Keratinocyte (primary cell): ENCODE measurements at regions not wholly inside any gene's neighbourhood (a gene's known extent, or its start where the extent isn't known, plus 50 kb on each side); places are given as distances from the start of the nearest gene placed in this dataset.

ENCODE experiments used
- DNase-seq: peaks from one replicate; pipeline ENCODE4 v3.0.0-alpha.2; 2011; ENCODE audit warnings: low read depth, missing footprints, low spot score
- FAIRE-seq: peaks from 2 replicates; lab custom pipeline; 2011; peaks lifted over from hg19 to GRCh38; lab: Jason Lieb, UNC
- H2AFZ ChIP-seq: 2 replicates; pipeline ENCODE4 v1.6.0; 2012; ENCODE audit warnings: low read length, control low read depth, inconsistent platforms; ENCODE audit not compliant: control insufficient read depth
- H3K27ac ChIP-seq: 2 replicates; pipeline ENCODE4 v1.5.1; 2011; ENCODE audit warnings: low read length; ENCODE audit not compliant: control insufficient read depth, insufficient read depth
- H3K27me3 ChIP-seq: 3 replicates; pipeline ENCODE4 v1.6.0; 2011; ENCODE audit warnings: low read length; ENCODE audit not compliant: control insufficient read depth, insufficient read depth; ENCODE audit errors: extremely low read depth
- H3K36me3 ChIP-seq, 2 experiments: 2 replicates in 1 of 2; 3 replicates in 1 of 2; pipeline ENCODE4 v1.5.1; 2011; ENCODE audit warnings: low read length in 2 of 2, mild to moderate bottlenecking in 1 of 2; ENCODE audit not compliant: control insufficient read depth in 2 of 2, insufficient read depth in 2 of 2; ENCODE audit errors: extremely low read depth in 1 of 2
- H3K4me1 ChIP-seq: 3 replicates; pipeline ENCODE4 v1.5.1; 2011; ENCODE audit warnings: low read length; ENCODE audit not compliant: control insufficient read depth, insufficient read depth; ENCODE audit errors: extremely low read depth
- H3K4me2 ChIP-seq: 3 replicates; pipeline ENCODE4 v1.6.0; 2011; ENCODE audit warnings: low read depth, low read length; ENCODE audit not compliant: control insufficient read depth, insufficient read depth; ENCODE audit errors: extremely low read depth
- H3K4me3 ChIP-seq, 3 experiments: fragments of 200-600 bp in 1 of 3; sonication (generic) in 1 of 3; 2 replicates in 2 of 3; 3 replicates in 1 of 3; pipeline ENCODE4 v1.5.1; 2011 to 2016; ENCODE audit warnings: low read length in 3 of 3, mild to moderate bottlenecking in 3 of 3, control low read depth in 2 of 3, inconsistent platforms in 1 of 3, low read depth in 1 of 3, mixed read lengths in 1 of 3, mixed run types in 1 of 3, moderate library complexity in 1 of 3; ENCODE audit not compliant: control insufficient read depth in 2 of 3, insufficient read depth in 2 of 3; ENCODE audit errors: extremely low read depth in 1 of 3
- H3K79me2 ChIP-seq: 2 replicates; pipeline ENCODE4 v1.6.0; 2012; ENCODE audit warnings: low read length; ENCODE audit not compliant: control insufficient read depth, insufficient read depth
- H3K9ac ChIP-seq: 3 replicates; pipeline ENCODE4 v1.6.0; 2011; ENCODE audit warnings: low read length; ENCODE audit not compliant: control insufficient read depth, insufficient read depth; ENCODE audit errors: extremely low read depth
- H3K9me1 ChIP-seq: 3 replicates; pipeline ENCODE4 v1.6.0; 2011; ENCODE audit warnings: low read length; ENCODE audit not compliant: control insufficient read depth, insufficient read depth; ENCODE audit errors: extremely low read depth
- H3K9me3 ChIP-seq: 2 replicates; pipeline ENCODE4 v1.5.1; 2012; ENCODE audit warnings: low read depth, low read length; ENCODE audit not compliant: control insufficient read depth
- H4K20me1 ChIP-seq: 3 replicates; pipeline ENCODE4 v1.6.0; 2011; ENCODE audit warnings: low read length; ENCODE audit not compliant: control insufficient read depth, insufficient read depth; ENCODE audit errors: extremely low read depth
- EZH2 ChIP-seq: IDR thresholded peaks from one replicate; pipeline ENCODE4 v1.6.1; 2012; ENCODE audit warnings: inconsistent platforms, mild to moderate bottlenecking, low read length, moderate library complexity
- dilution Hi-C: fragments of 300-500 bp; cut with MboI; formaldehyde crosslinking; loops from one replicate; pipeline ENCODE4 v1.7.0; 2020; ENCODE audit warnings: low sequenced_read_pairs; ENCODE audit not compliant: extremely low pct_ligation_motif_present
- TF ChIP-seq, protein P1 (sequence below), 3 experiments: IDR thresholded peaks in 1 of 3; conservative IDR thresholded peaks in 1 of 3; optimal IDR thresholded peaks in 1 of 3; 2 replicates in 2 of 3; 3 replicates in 1 of 3; pipeline versions ENCODE3 to v1.5.1; 2011; ENCODE audit warnings: low read length in 3 of 3, mild to moderate bottlenecking in 3 of 3, moderate library complexity in 2 of 3, control low read depth in 1 of 3, inconsistent platforms in 1 of 3; ENCODE audit not compliant: insufficient read depth in 2 of 3; ENCODE audit errors: extremely low read depth in 1 of 3

DNA sequence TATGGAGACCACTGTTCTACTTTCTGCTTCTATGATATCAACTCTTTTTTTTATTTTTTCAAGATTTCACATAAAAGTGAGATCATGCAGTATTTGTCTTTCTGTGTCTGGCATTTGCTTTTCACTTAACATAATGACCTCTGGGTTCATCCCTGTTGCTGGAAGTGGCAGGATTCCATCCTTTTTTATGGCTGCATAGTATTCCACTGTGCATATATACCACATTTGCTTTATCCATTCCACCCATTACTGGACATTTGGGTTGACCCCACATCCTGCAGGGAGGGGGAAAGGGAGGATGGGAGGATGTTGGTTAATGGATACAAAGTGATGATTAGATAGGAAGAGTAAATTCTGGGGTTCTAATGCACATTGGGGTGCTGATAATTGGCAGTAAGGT, 80.3 kb upstream of the NPTX2 start:
- Histone ChIP-seq H3K27me3 (no peaks in the 10 kb centered on the region), H3K4me3 (no peak overlapping the region), H3K36me3 (no peaks in the 10 kb centered on the region), H3K27ac (no peak overlapping the region), H2AFZ (no peak overlapping the region), H3K4me2 (no peak overlapping the region), H3K4me1 (no peaks in the 10 kb centered on the region), H3K9ac (no peak overlapping the region), H4K20me1 (no peaks in the 10 kb centered on the region), H3K9me1 (no peaks in the 10 kb centered on the region), H3K79me2 (no peaks in the 10 kb centered on the region), H3K9me3 (no peaks in the 10 kb centered on the region)
- dilution Hi-C loops: no loop called here
- DNase-seq (no peak), FAIRE-seq (no peak)
- TF ChIP-seq, protein P1, sequence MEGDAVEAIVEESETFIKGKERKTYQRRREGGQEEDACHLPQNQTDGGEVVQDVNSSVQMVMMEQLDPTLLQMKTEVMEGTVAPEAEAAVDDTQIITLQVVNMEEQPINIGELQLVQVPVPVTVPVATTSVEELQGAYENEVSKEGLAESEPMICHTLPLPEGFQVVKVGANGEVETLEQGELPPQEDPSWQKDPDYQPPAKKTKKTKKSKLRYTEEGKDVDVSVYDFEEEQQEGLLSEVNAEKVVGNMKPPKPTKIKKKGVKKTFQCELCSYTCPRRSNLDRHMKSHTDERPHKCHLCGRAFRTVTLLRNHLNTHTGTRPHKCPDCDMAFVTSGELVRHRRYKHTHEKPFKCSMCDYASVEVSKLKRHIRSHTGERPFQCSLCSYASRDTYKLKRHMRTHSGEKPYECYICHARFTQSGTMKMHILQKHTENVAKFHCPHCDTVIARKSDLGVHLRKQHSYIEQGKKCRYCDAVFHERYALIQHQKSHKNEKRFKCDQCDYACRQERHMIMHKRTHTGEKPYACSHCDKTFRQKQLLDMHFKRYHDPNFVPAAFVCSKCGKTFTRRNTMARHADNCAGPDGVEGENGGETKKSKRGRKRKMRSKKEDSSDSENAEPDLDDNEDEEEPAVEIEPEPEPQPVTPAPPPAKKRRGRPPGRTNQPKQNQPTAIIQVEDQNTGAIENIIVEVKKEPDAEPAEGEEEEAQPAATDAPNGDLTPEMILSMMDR (optimal IDR thresholded peaks at IDR 0.05 in 1 of 3, IDR thresholded peaks at IDR 0.05 in 1 of 3, conservative IDR thresholded peaks at IDR 0.05 in 1 of 3; ENCODE audit: extremely low read depth in 1 of 3, insufficient read depth in 2 of 3, low read length in 3 of 3): no peak

DNA sequence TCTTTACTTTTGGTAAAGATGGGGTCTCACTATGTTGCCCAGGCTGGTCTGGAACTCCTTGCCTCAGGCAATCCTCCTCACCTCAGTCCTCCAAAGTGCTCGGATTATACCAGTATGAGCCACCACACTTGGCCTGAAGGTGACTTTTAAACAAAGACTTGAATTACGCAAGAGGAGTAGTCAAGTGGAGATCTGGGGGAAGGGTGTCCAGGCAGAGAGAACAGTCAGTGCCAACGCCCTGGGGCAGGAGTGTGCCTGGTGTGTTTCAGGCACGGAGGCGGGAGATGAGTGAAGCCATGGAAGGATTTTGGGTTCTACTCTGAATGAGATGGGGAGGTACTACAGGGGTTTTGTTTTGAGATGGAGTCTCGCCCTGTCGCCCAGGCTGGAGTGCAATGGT, 82.6 kb upstream of the NPTX2 start:
- H3K79me2 ChIP-seq: no peaks in the 10 kb centered on the region
- no peak for TF ChIP-seq EZH2
- TF ChIP-seq, protein P1 (optimal IDR thresholded peaks at IDR 0.05 in 1 of 3, IDR thresholded peaks at IDR 0.05 in 1 of 3, conservative IDR thresholded peaks at IDR 0.05 in 1 of 3; ENCODE audit: extremely low read depth in 1 of 3, insufficient read depth in 2 of 3, low read length in 3 of 3): no peak
- no peaks in the 10 kb centered on the region for H3K9me3 ChIP-seq
- no peaks in the 10 kb centered on the region for H4K20me1 ChIP-seq
- dilution Hi-C loops: no loop called here
- no peak overlapping the region for H3K9ac ChIP-seq
- no peak overlapping the region for H2AFZ ChIP-seq
- H3K36me3 ChIP-seq: no peaks in the 10 kb centered on the region
- H3K4me3 ChIP-seq: no peak overlapping the region
- no peaks in the 10 kb centered on the region for H3K9me1 ChIP-seq
- H3K27ac ChIP-seq: no peak overlapping the region
- H3K4me2 ChIP-seq: no peak overlapping the region
- no peaks in the 10 kb centered on the region for H3K4me1 ChIP-seq
- no peaks in the 10 kb centered on the region for H3K27me3 ChIP-seq
- DNase-seq (no peak), FAIRE-seq (no peak)
